ENCODE measurements at regions not wholly inside any gene's neighbourhood (a gene's known extent, or its start where the extent isn't known, plus 50 kb on each side); places are given as distances from the start of the nearest gene placed in this dataset.

DNA sequence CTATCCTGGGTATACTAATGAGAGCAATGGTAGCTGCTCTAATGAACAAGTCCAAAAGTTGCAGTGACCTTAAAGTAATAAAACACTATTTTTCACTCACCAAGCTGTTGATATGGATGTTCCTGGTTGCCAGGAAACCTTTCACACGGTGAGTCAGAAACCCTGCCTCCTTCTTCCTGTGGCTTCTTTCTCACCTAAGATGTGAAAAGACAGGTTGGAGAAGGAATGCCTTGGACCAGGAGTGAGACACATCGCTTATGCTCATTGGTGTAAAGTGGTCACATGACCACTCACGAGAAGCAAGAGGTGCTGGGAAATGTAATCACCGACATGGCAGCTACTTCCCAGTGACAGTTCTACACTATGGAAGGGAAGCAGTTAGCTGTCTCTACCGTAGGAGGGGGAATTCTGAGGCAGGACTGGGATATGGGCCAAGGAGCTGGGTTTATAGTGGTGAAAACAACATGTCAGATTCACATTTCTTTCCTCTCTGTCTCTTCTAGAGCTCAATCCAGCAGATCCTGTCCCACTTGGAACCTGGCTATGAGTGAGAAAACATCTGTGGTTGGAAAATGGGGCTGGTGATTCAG is 320.4 kb upstream of the KLF4 start:
- Histone ChIP-seq H3K27ac (ENCODE audit: control insufficient read depth, insufficient read depth, low read length) (no peak overlapping the region), H3K9me3 (ENCODE audit: control insufficient read depth, low read depth, low read length) (no peaks in the 10 kb centered on the region), H3K4me2 (ENCODE audit: control insufficient read depth, extremely low read depth, insufficient read depth, low read depth, low read length) (no peak overlapping the region), H3K79me2 (ENCODE audit: control insufficient read depth, insufficient read depth, low read length) (no peaks in the 10 kb centered on the region), H3K9me1 (ENCODE audit: control insufficient read depth, extremely low read depth, insufficient read depth, low read length) (no peaks in the 10 kb centered on the region), H3K36me3 (ENCODE audit: control insufficient read depth in 2 of 2, extremely low read depth in 1 of 2, insufficient read depth in 2 of 2, low read length in 2 of 2) (no peaks in the 10 kb centered on the region), H2AFZ (ENCODE audit: control insufficient read depth, low read length) (no peak overlapping the region), H3K27me3 (ENCODE audit: control insufficient read depth, extremely low read depth, insufficient read depth, low read length) (no peaks in the 10 kb centered on the region), H4K20me1 (ENCODE audit: control insufficient read depth, extremely low read depth, insufficient read depth, low read length) (no peaks in the 10 kb centered on the region), H3K4me1 (ENCODE audit: control insufficient read depth, extremely low read depth, insufficient read depth, low read length) (peaks cover 3% of the 10 kb centered on the region), H3K4me3 (ENCODE audit: control insufficient read depth in 2 of 3, extremely low read depth in 1 of 3, insufficient read depth in 2 of 3, low read depth in 1 of 3, low read length in 3 of 3) (no peak overlapping the region), H3K9ac (ENCODE audit: control insufficient read depth, extremely low read depth, insufficient read depth, low read length) (no peak overlapping the region)
- peak; percentile 87 for FAIRE-seq
- dilution Hi-C loops (cut with MboI; ENCODE audit: extremely low pct_ligation_motif_present, low sequenced_read_pairs): no loop called here
- peak; percentile 32 for DNase-seq (ENCODE audit: low read depth, low spot score)
- TF ChIP-seq, protein P1, sequence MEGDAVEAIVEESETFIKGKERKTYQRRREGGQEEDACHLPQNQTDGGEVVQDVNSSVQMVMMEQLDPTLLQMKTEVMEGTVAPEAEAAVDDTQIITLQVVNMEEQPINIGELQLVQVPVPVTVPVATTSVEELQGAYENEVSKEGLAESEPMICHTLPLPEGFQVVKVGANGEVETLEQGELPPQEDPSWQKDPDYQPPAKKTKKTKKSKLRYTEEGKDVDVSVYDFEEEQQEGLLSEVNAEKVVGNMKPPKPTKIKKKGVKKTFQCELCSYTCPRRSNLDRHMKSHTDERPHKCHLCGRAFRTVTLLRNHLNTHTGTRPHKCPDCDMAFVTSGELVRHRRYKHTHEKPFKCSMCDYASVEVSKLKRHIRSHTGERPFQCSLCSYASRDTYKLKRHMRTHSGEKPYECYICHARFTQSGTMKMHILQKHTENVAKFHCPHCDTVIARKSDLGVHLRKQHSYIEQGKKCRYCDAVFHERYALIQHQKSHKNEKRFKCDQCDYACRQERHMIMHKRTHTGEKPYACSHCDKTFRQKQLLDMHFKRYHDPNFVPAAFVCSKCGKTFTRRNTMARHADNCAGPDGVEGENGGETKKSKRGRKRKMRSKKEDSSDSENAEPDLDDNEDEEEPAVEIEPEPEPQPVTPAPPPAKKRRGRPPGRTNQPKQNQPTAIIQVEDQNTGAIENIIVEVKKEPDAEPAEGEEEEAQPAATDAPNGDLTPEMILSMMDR (optimal IDR thresholded peaks at IDR 0.05 in 1 of 3, IDR thresholded peaks at IDR 0.05 in 1 of 3, conservative IDR thresholded peaks at IDR 0.05 in 1 of 3; ENCODE audit: extremely low read depth in 1 of 3, insufficient read depth in 2 of 3, low read length in 3 of 3): no peak
- TF ChIP-seq EZH2 (IDR thresholded peaks at IDR 0.05; ENCODE audit: low read length): no peak

DNA sequence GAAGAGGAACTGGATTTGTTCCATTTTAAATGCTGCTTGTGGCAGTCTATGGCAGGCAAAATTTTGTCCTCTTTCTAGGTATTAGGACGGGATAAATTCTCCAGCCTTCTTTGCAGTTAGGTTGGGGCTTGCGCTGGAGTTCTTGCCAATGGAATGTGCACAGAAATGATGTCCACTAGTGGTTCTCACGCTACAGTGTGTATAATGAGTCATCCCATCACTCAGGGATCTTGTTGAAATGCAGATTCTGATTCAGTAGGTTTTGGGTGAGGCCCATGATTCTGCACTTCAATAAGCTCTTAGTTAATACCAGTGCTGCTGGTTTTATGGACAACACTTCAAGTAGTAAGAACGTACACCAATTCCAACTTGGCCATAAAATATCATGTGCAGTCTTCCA is 317.6 kb upstream of the KLF4 start:
- no peak for TF ChIP-seq EZH2 (IDR thresholded peaks at IDR 0.05; ENCODE audit: low read length)
- TF ChIP-seq, protein P1 (optimal IDR thresholded peaks at IDR 0.05 in 1 of 3, IDR thresholded peaks at IDR 0.05 in 1 of 3, conservative IDR thresholded peaks at IDR 0.05 in 1 of 3; ENCODE audit: extremely low read depth in 1 of 3, insufficient read depth in 2 of 3, low read length in 3 of 3): no peak
- Histone ChIP-seq H3K4me1 (ENCODE audit: control insufficient read depth, extremely low read depth, insufficient read depth, low read length) (peaks cover 3% of the 10 kb centered on the region), H3K27me3 (ENCODE audit: control insufficient read depth, extremely low read depth, insufficient read depth, low read length) (no peaks in the 10 kb centered on the region), H3K4me3 (ENCODE audit: control insufficient read depth in 2 of 3, extremely low read depth in 1 of 3, insufficient read depth in 2 of 3, low read depth in 1 of 3, low read length in 3 of 3) (no peak overlapping the region), H2AFZ (ENCODE audit: control insufficient read depth, low read length) (no peak overlapping the region), H3K36me3 (ENCODE audit: control insufficient read depth in 2 of 2, extremely low read depth in 1 of 2, insufficient read depth in 2 of 2, low read length in 2 of 2) (no peaks in the 10 kb centered on the region), H3K9me1 (ENCODE audit: control insufficient read depth, extremely low read depth, insufficient read depth, low read length) (no peaks in the 10 kb centered on the region), H3K27ac (ENCODE audit: control insufficient read depth, insufficient read depth, low read length) (no peak overlapping the region), H3K9ac (ENCODE audit: control insufficient read depth, extremely low read depth, insufficient read depth, low read length) (no peak overlapping the region), H4K20me1 (ENCODE audit: control insufficient read depth, extremely low read depth, insufficient read depth, low read length) (no peaks in the 10 kb centered on the region), H3K9me3 (ENCODE audit: control insufficient read depth, low read depth, low read length) (no peaks in the 10 kb centered on the region), H3K4me2 (ENCODE audit: control insufficient read depth, extremely low read depth, insufficient read depth, low read depth, low read length) (no peak overlapping the region), H3K79me2 (ENCODE audit: control insufficient read depth, insufficient read depth, low read length) (no peaks in the 10 kb centered on the region)
- FAIRE-seq (no peak), DNase-seq (ENCODE audit: low read depth, low spot score) (no peak)
- dilution Hi-C loops (cut with MboI; ENCODE audit: extremely low pct_ligation_motif_present, low sequenced_read_pairs): no loop called here

All from keratinocyte (primary cell).